WERI-Rb-1 (cell line): ENCODE measurements at regions not wholly inside any gene's neighbourhood (a gene's known extent, or its start where the extent isn't known, plus 50 kb on each side); places are given as distances from the start of the nearest gene placed in this dataset.

Source experiments
- DNase-seq: peaks from one replicate; pipeline ENCODE4 v3.0.0-alpha.2; 2020
- H3K27ac ChIP-seq: fragments of 250-450 bp; sonication (Bioruptor Pico); 2 replicates; pipeline ENCODE4 v1.5.1; 2020; ENCODE audit warnings: mild to moderate bottlenecking, moderate library complexity
- H3K27me3 ChIP-seq: fragments of 250-450 bp; sonication (Bioruptor Pico); 2 replicates; pipeline ENCODE4 v1.5.1; 2021; ENCODE audit warnings: mild to moderate bottlenecking, low read depth, moderate library complexity; ENCODE audit not compliant: insufficient read depth, severe bottlenecking
- H3K36me3 ChIP-seq: fragments of 250-450 bp; sonication (Bioruptor Pico); 2 replicates; pipeline ENCODE4 v1.5.1; 2020; ENCODE audit warnings: mild to moderate bottlenecking, moderate library complexity
- H3K4me3 ChIP-seq: 2 replicates; pipeline ENCODE4 v1.5.1; 2011; ENCODE audit warnings: low read depth, mild to moderate bottlenecking, control low read depth, low read length
- H3K9me3 ChIP-seq: fragments of 250-450 bp; sonication (Bioruptor Pico); 2 replicates; pipeline ENCODE4 v1.5.1; 2021; ENCODE audit warnings: mild to moderate bottlenecking, moderate library complexity; ENCODE audit not compliant: severe bottlenecking
- CTCF ChIP-seq: IDR thresholded peaks from 2 replicates; pipeline ENCODE4 v1.5.1; 2011; ENCODE audit warnings: low read depth, mild to moderate bottlenecking, control low read depth, inconsistent platforms, low read length

- no peak for TF ChIP-seq CTCF
- Histone ChIP-seq H3K4me3 (no peak overlapping the region), H3K27ac (peak overlapping the region; percentile 48), H3K27me3 (no peaks in the 10 kb centered on the region), H3K9me3 (no peaks in the 10 kb centered on the region), H3K36me3 (no peaks in the 10 kb centered on the region)
- DNase-seq, result no peak
These were observed 263.2 kb downstream of the CBLN1 start for GRCh38 chr16:49018259-49018931.

- no peaks in the 10 kb centered on the region for H3K27me3 ChIP-seq
- H3K27ac ChIP-seq, result no peak overlapping the region
- H3K9me3 ChIP-seq, result no peaks in the 10 kb centered on the region
- TF ChIP-seq CTCF, result no peak
- no peak for DNase-seq
- no peaks in the 10 kb centered on the region for H3K36me3 ChIP-seq
- H3K4me3 ChIP-seq, result no peak overlapping the region
These were observed 264.1 kb downstream of the CBLN1 start for GRCh38 chr16:49017501-49017900.

GRCh38 chr16:49016461-49016860 is 265.2 kb downstream of the CBLN1 start:
- H3K4me3 ChIP-seq, result no peak overlapping the region
- no peak for TF ChIP-seq CTCF
- H3K27ac ChIP-seq, result no peak overlapping the region
- no peaks in the 10 kb centered on the region for H3K9me3 ChIP-seq
- H3K36me3 ChIP-seq, result no peaks in the 10 kb centered on the region
- no peaks in the 10 kb centered on the region for H3K27me3 ChIP-seq
- no peak for DNase-seq

- DNase-seq, result peak; percentile 38
- Histone ChIP-seq H3K27me3 (no peaks in the 10 kb centered on the region), H3K36me3 (no peaks in the 10 kb centered on the region), H3K9me3 (no peaks in the 10 kb centered on the region), H3K4me3 (no peak overlapping the region), H3K27ac (no peak overlapping the region)
- no peak for TF ChIP-seq CTCF
These were observed 266.4 kb downstream of the CBLN1 start for GRCh38 chr16:49015225-49015592.

GRCh38 chr16:49014277-49015224 is 267.1 kb downstream of the CBLN1 start:
- DNase-seq, result no peak
- TF ChIP-seq CTCF, result no peak
- Histone ChIP-seq H3K27ac (no peak overlapping the region), H3K36me3 (no peaks in the 10 kb centered on the region), H3K27me3 (no peaks in the 10 kb centered on the region), H3K4me3 (no peak overlapping the region), H3K9me3 (no peaks in the 10 kb centered on the region)
